GM13977 (cell line): ENCODE measurements at regions not wholly inside any gene's neighbourhood (a gene's known extent, or its start where the extent isn't known, plus 50 kb on each side); places are given as distances from the start of the nearest gene placed in this dataset.

Experiments
- DNase-seq: peaks from one replicate; pipeline ENCODE4 v3.0.0; 2012; ENCODE audit warnings: low spot score
- in situ Hi-C: fragments of 300-500 bp; cut with MboI; formaldehyde crosslinking; loops from one replicate; pipeline ENCODE4 v1.12.0; 2022; ENCODE audit warnings: low sequenced_read_pairs, low pct_unique_long_range_greater_than_20kb, mixed read lengths, inconsistent platforms; ENCODE audit not compliant: unreplicated experiment
- TF ChIP-seq, protein P1 (sequence below): IDR thresholded peaks from 2 replicates; pipeline ENCODE4 v1.5.1; 2012; ENCODE audit warnings: mild to moderate bottlenecking, control low read depth; ENCODE audit not compliant: insufficient read depth; ENCODE audit errors: extremely low read depth, missing control alignments

GRCh38 chr16:9197957-9198661, 106.7 kb downstream of the HAPSTR1 start:
- TF ChIP-seq, protein P1, sequence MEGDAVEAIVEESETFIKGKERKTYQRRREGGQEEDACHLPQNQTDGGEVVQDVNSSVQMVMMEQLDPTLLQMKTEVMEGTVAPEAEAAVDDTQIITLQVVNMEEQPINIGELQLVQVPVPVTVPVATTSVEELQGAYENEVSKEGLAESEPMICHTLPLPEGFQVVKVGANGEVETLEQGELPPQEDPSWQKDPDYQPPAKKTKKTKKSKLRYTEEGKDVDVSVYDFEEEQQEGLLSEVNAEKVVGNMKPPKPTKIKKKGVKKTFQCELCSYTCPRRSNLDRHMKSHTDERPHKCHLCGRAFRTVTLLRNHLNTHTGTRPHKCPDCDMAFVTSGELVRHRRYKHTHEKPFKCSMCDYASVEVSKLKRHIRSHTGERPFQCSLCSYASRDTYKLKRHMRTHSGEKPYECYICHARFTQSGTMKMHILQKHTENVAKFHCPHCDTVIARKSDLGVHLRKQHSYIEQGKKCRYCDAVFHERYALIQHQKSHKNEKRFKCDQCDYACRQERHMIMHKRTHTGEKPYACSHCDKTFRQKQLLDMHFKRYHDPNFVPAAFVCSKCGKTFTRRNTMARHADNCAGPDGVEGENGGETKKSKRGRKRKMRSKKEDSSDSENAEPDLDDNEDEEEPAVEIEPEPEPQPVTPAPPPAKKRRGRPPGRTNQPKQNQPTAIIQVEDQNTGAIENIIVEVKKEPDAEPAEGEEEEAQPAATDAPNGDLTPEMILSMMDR, result no peak
- DNase-seq, result no peak
- in situ Hi-C loops, result no loop called here

- in situ Hi-C loops, result no loop called here
- TF ChIP-seq, protein P1, result no peak
- DNase-seq, result no peak
Observed at GRCh38 chr16:9199311-9199710, 107.9 kb downstream of the HAPSTR1 start.

DNA sequence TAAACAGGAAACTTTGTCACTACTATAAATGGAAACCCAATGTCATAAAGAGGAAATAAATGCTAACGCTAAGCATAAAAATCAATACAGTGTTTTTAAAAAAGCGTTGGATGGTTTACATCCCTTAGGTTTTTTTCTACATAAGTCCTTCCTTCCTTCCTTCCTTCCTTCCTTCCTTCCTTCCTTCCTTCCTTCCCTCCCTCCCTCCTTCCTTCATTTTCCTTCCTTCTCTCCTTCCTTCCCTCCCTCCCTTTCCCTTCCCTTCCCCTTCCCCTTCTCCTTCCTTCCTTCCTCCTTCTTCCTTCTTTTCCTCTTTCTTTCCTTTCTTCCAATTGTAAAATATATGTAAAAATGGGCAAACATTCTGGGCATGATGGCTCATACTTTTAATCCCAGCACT, 108.3 kb downstream of the HAPSTR1 start:
- in situ Hi-C loops, result no loop called here
- TF ChIP-seq, protein P1, result no peak
- DNase-seq, result no peak

GRCh38 chr16:9203956-9204355, 112.5 kb downstream of the HAPSTR1 start:
- in situ Hi-C loops, result no loop called here
- no peak for DNase-seq

DNA sequence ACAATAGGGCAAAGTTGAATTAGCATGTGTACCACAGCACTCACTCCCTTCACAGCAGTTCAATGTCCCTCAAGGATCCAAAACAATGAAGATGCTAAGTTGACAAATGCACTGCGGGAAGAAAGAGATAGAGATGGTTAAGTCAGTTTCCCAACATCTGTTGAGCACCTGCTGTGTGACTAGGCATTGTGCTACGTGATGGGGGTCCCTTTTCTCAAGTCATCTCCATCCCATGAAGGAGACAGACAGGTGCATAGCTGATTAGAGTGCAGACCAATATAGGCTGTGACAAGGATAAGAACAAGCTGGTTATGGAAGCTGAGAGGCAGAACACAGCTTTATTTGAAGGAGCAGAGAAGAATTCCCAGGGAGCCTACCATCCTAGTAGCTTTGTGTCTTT, 114.2 kb downstream of the HAPSTR1 start:
- TF ChIP-seq, protein P1, result no peak
- in situ Hi-C loops, result no loop called here
- no peak for DNase-seq

More at GRCh38 chr16:9203956-9204355, 112.5 kb downstream of the HAPSTR1 start:
- TF ChIP-seq, protein P1, result no peak

- TF ChIP-seq, protein P1, result no peak
- DNase-seq, result no peak
- in situ Hi-C loops, result no loop called here
Observed at GRCh38 chr16:9206156-9206555, 114.7 kb downstream of the HAPSTR1 start.
